ENCODE measurements at regions not wholly inside any gene's neighbourhood (a gene's known extent, or its start where the extent isn't known, plus 50 kb on each side); places are given as distances from the start of the nearest gene placed in this dataset.

DNA sequence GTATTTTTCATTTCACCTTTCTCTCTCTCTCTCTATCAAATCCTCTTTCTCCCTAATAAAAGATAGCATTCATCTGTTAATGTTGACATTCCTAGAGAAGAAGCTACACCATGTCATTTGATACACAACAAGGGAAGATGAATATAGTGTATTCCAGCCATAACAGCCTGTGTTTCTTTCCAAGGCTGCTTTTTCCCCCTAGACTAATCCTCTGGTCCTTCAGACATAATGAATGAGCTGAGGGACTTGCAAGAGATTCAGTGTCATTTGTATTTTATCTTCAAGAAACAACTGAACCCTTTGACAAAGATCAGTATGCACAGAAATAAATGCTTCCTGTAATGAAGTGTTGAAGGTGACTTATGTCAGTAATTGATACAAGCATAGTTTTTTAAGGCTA is 284.0 kb upstream of the NXPH2 start:
- intact Hi-C loops (cut with DNase I), result no loop called here
- DNase-seq (ENCODE audit: missing footprints) (no peak), ATAC-seq (no peak)

GRCh38 chr2:139059617-139060016 is 279.4 kb upstream of the NXPH2 start:
- no peak for ATAC-seq
- DNase-seq (ENCODE audit: missing footprints), result no peak
- intact Hi-C loops (cut with DNase I), result no loop called here

GRCh38 chr2:139055202-139055601 is 275.0 kb upstream of the NXPH2 start:
- no peak for ATAC-seq
- no peak for DNase-seq (ENCODE audit: missing footprints)
- intact Hi-C loops (cut with DNase I), result no loop called here

DNA sequence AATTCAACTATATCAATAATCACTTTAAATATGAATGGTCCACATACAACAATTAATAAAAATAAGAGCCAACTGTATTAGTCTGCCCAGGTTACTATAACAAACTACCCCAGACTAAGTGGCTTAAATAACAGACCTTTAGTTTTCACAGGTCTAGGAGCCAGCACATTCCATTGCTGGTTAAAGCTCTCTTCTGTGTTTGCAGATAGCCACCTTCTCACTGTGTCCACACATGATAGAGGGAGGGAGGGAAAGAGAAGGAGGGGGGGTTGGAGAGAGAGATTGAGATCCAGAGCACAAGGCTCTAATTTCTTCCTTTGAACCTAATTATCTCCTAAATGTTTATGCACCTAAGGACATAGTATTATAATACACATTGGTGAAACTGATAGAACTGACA is 267.8 kb upstream of the NXPH2 start:
- ATAC-seq (no peak), DNase-seq (ENCODE audit: missing footprints) (no peak)
- intact Hi-C loops (cut with DNase I), result no loop called here

GRCh38 chr2:139045524-139045923 is 265.3 kb upstream of the NXPH2 start:
- no peak for DNase-seq (ENCODE audit: missing footprints)
- no peak for ATAC-seq
- intact Hi-C loops (cut with DNase I), result no loop called here

DNA sequence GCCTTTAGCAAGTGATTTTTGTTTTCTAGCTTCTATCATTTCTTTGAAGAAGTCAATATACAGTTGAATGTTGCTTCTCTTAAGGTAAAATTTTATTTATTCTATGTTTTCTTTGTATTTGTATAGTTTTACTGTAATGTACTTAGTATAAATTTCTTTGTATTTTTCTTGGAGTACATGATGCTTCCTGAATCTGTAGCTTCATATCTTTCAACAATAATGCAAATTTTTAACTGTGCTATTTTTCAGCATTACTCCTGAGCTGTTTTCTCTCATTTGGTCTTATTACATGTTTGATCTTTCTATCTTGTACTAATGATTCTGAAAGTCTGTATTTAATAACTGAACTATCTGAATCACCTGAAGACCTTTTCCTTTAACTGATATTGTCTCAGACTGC is 253.9 kb upstream of the NXPH2 start:
- intact Hi-C loops (cut with DNase I), result no loop called here
- ATAC-seq, result no peak
- no peak for DNase-seq (ENCODE audit: missing footprints)

DNA sequence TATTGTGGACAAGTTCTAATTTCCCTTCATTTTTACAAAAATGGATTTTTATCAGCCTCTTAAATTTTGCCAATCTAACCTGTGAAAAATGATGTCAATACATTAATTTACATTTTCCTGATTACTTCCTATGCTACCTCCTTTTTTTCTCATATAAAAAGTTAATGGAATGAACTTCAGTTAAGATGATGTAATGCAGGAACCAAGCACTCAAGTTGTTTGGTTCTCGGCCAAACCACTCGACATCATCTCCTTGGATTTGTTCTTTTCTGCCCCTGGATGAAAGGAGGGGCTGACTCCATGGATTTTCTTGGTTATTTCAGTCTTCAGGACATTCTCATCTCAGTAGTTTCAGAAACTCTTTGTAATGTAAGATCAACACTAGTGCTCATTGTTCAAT is 253.1 kb upstream of the NXPH2 start:
- DNase-seq (ENCODE audit: missing footprints) (no peak), ATAC-seq (no peak)
- intact Hi-C loops (cut with DNase I), result no loop called here

GRCh38 chr2:139031722-139032121 is 251.5 kb upstream of the NXPH2 start:
- DNase-seq (ENCODE audit: missing footprints), result no peak
- no peak for ATAC-seq
- intact Hi-C loops (cut with DNase I), result no loop called here

DNA sequence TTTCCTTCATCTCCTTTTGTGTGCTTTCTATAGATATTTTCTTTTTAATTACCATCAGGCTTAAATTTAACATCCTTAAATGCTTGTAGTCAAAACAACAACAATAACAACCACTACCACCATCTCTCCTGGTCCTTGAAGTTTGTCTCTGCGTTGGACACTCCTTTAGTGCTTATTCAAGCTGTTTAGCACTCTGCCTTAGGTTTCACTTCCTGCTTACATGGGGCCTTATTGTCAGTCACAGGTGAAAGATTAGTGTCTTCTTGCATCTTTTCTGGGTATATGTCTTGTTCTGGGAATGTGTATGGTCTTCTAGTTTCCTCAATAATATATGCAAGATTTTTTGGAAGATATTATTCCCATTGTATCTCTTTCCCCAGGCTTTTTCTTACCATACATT is 240.1 kb upstream of the NXPH2 start:
- intact Hi-C loops (cut with DNase I), result no loop called here
- no peak for DNase-seq (ENCODE audit: missing footprints)
- ATAC-seq, result no peak

GRCh38 chr2:139018252-139018651 is 238.1 kb upstream of the NXPH2 start:
- intact Hi-C loops (cut with DNase I), result no loop called here
- DNase-seq (ENCODE audit: missing footprints) (no peak), ATAC-seq (no peak)

GRCh38 chr2:139007130-139007529 is 226.9 kb upstream of the NXPH2 start:
- ATAC-seq (no peak), DNase-seq (ENCODE audit: missing footprints) (no peak)
- intact Hi-C loops (cut with DNase I), result no loop called here

DNA sequence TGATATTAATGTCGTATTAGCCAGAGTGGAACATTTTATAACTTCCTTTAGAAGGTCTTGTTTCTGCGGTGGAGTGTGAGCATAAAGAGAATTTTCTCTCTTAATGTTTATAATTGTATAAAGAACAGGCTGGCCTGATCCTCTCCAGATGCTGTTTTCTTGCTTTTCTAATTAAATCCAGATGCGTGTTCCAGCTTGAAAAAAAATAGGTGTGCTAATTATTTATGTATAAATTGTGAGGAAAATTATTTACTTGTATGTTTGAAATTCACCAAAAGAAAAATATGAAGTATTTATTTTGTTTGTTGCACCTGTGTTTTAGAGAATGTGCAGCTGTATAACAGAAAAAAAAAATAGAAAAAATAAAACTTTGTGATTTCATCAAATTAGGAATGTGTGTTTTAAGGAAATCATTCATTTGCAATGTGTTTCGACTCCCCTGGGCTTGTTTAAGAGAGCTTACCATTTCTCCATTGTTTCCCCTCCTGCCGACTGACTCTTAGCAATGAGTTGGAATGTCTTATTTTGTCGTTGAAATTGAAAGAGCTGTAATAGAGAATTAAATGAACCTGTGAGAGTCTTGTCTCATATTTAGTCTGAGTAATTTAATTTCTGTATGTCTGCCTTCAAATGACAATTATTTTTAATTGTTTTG is 220.1 kb upstream of the NXPH2 start:
- no peak for DNase-seq (ENCODE audit: missing footprints)
- ATAC-seq, result no peak
- intact Hi-C loops (cut with DNase I), result no loop called here

DNA sequence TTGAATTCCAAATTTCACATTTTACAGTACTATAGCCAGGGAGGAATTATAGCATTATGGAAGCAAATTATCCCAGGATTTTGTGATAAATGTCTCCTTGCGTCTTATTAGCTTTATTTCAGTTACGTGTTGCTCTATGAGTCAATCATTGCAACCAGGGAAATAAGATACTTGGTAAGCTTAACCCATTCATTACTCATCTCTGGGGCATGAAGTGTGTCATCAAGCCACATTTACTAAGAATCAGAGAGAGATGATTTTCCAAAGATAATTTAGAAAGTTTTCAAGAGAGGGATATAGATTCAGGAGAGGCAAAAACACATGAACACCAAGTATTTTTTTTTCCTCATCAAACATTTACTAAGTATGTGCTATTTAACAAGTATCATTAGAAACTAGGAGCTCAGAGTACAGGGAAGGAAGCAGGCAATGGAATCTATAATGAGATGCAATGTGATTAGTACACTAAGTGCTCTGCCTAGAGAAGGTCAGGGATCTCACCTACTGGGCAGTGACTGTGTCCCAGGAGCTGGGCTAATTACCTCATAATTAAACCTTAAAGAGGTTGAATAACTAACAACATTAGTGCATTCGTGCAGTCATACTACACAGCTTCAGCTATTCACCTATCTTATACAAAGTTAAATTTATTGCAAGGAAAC is 217.8 kb upstream of the NXPH2 start:
- ATAC-seq, result no peak
- intact Hi-C loops (cut with DNase I), result no loop called here
- no peak for DNase-seq (ENCODE audit: missing footprints)

DNA sequence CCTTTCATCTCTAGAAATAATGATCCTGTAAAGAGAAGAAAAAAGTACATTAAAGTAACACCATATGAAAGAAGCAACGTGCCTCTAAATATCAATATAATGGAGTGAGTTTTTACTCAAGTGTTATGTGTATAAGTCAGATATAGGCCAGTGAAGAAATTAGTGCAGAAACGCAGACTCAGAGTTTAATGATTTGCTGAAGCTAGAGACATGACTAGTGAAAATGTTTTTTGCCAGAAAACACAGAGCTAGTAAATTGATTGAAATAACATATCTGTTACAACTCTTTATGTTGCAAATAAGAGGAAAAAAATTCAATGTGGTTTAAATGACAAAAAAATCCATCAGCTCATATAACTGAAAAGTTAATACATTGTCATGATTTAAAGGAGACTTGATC is 217.2 kb upstream of the NXPH2 start:
- DNase-seq (ENCODE audit: missing footprints), result no peak
- intact Hi-C loops (cut with DNase I), result no loop called here
- ATAC-seq, result no peak

DNA sequence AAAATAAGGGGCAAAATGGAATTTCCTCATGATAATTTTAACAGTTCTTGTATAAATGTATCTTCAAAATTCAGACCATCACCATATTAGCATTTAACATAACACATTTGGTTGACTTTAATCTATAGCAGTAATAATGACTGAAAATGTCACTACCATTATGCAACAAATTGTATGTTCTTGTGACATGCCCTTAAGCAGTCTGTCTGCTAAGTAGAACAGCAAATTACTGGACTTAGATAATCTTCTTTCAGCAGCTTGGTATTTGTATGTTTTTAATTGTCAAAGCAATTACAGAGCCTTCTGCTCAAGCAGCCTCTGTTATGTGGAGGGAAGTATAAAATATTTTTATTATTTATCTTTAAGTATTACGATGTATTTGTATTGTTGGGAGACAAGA is 214.3 kb upstream of the NXPH2 start:
- DNase-seq (ENCODE audit: missing footprints) (no peak), ATAC-seq (no peak)
- intact Hi-C loops (cut with DNase I), result no loop called here

- intact Hi-C loops (cut with DNase I), result no loop called here
These were observed 205.7 kb upstream of the NXPH2 start for GRCh38 chr2:138985881-138986280.

DNA sequence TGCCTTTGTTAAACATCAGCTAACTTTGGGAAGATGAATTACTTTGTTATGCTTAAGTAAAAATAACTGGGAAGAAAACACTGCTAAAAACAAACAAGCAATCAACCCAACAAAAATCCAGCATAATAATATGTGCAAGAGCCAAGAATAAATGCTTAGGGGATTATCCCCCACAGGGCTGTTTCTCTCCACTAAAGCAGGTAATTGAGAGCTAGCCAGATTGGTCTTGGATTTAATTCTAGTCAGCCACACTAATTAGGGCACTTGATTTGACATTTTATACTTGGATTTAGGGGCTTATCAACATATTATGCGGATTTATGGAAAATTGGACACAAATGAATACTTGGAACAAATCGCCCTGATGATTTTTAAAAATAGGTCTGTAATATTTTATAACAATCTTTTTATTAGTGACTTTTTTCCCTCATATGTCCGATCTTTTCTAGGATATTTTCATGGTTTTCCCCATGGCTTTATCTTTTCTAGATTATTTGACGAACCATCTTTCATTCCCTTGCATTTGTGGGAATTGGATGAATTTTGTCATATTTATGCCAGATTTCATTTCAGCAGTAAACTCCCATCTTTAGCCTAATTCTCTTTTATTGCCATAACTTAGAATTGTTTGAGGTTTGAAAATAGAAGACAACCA is 199.1 kb upstream of the NXPH2 start:
- DNase-seq (ENCODE audit: missing footprints), result no peak
- intact Hi-C loops (cut with DNase I), result no loop called here
- no peak for ATAC-seq

More at GRCh38 chr2:138985881-138986280, 205.7 kb upstream of the NXPH2 start:
- ATAC-seq (no peak), DNase-seq (ENCODE audit: missing footprints) (no peak)

GRCh38 chr2:138974651-138975050 is 194.5 kb upstream of the NXPH2 start:
- intact Hi-C loops (cut with DNase I), result no loop called here

GRCh38 chr2:138964418-138964817 is 184.2 kb upstream of the NXPH2 start:
- ATAC-seq, result no peak
- no peak for DNase-seq (ENCODE audit: missing footprints)
- intact Hi-C loops (cut with DNase I), result no loop called here

More at GRCh38 chr2:138974651-138975050, 194.5 kb upstream of the NXPH2 start:
- ATAC-seq (no peak), DNase-seq (ENCODE audit: missing footprints) (no peak)

DNA sequence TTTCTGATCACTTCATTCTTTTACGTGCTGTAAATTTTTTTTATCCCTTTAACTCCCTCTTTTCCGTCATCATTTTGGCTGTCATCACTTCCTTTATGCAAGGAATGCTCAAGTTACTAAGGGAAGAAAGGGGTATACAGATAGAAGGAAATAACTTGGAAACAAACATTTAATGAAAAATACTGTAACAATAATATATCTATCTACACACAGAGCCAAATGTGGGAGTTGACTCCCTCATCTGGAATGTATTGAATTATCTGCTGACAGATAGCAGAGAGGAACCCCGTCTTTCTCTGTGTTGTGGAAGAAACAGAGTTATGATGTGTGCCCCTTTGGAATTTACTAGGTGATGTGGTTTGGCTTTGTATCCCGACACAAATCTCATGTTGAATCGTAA is 182.5 kb upstream of the NXPH2 start:
- ATAC-seq (no peak), DNase-seq (ENCODE audit: missing footprints) (no peak)
- intact Hi-C loops (cut with DNase I), result no loop called here

Measured in Right ventricle myocardium inferior (tissue), 1 donor.